GM19238 (cell line): ENCODE measurements at regions not wholly inside any gene's neighbourhood (a gene's known extent, or its start where the extent isn't known, plus 50 kb on each side); places are given as distances from the start of the nearest gene placed in this dataset.

Experiments used
- DNase-seq: peaks from one replicate; pipeline ENCODE4 v3.0.0; 2011; ENCODE audit warnings: low spot score; ENCODE audit not compliant: insufficient read length

DNA sequence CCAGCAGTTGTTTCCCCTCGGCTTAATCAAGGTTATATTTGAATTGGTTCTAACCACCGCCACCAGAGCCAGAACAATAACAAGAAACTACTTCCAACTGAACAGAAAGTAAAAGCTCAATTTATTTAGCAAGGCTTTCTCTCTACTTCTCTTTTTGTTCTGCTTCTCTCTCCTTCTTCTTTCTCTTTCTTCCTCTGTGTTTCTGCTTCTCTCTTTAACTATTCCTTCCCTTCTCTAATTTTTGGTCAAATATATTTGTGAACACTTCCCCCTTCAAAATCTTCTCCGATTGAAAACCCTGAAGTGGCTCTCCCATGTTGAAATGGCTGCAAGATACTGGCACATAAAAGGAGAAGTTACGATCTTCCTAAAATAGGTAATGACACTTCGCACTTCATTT is 1195.9 kb upstream of the PRKX start:
- DNase-seq = no peak

GRCh38 chrX:4905576-4905975 is 1192.1 kb upstream of the PRKX start:
- DNase-seq = no peak

GRCh38 chrX:4881277-4881676 is 1167.8 kb upstream of the PRKX start:
- DNase-seq = no peak

- no peak for DNase-seq
Measured at GRCh38 chrX:4878640-4879039, 1165.2 kb upstream of the PRKX start.

GRCh38 chrX:4876268-4876667 is 1162.8 kb upstream of the PRKX start:
- no peak for DNase-seq

- DNase-seq = no peak
Measured at GRCh38 chrX:4851534-4851933, 1138.1 kb upstream of the PRKX start.

DNA sequence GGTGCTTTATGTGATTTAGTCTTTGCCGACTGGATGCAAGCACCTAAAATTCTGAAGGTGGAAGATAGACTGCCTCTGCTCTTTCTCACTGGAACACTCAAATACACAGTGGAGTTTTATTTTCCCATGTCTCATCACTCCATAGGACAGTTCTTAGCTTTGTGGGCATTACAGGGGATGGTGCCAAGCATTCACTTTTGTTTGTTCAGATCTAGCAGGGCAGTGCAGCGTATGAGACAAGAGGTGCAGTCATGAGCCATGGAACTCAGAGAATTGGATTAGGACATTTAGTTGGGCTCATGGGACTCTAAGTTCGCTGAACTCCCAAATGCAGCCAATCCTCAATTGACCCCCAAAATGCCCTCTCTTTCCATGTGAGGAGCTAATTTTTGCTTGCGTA is 1136.9 kb upstream of the PRKX start:
- no peak for DNase-seq

GRCh38 chrX:4844376-4844775 is 1130.9 kb upstream of the PRKX start:
- no peak for DNase-seq

DNA sequence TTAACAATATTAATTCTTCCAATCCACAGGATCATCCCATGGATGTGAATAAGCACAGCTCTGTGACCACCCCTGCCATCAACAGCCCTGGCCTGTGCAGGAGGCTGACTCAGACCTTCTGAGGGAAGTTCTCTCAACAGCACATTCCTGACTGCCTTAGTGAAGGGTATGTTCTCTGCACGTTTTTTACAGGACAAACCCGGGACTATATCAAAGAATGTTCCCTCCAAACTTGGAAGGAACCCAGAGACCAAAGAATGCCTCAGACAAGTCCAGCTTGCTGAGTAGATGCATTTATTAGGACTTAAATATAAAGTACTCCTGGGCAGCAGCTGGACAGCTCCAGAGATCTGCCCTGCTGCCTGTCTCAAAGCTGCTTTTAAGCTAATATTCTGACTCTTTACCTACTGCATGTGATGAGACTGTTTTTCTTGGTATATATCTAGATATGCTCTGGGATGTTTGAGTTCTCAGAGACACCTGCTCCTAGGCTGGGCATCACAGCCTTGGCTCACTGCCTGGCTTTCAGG is 1127.8 kb upstream of the PRKX start:
- no peak for DNase-seq

- no peak for DNase-seq
Measured at GRCh38 chrX:4831574-4831973, 1118.1 kb upstream of the PRKX start.

GRCh38 chrX:4830880-4831557 is 1117.6 kb upstream of the PRKX start:
- no peak for DNase-seq

GRCh38 chrX:4825550-4825949 is 1112.1 kb upstream of the PRKX start:
- DNase-seq = no peak

DNA sequence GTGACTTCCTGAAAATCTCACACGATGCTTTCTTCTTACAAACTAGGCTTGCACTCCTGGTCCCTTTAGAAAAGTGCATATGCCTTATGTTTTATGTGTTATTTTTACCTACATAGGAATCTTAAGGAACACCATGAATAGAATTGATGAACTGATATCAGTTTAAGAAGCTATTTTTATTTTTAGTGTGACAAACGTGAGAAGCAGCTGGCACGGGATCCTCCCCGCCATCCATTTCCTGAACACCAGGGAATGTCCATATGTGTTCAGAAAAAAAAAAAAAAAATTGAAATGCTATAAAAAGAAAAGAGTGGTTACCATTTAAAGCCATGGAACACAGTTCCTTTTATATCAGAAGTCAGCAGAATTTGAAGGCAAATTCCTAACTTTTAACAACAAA is 1096.1 kb upstream of the PRKX start:
- no peak for DNase-seq

DNA sequence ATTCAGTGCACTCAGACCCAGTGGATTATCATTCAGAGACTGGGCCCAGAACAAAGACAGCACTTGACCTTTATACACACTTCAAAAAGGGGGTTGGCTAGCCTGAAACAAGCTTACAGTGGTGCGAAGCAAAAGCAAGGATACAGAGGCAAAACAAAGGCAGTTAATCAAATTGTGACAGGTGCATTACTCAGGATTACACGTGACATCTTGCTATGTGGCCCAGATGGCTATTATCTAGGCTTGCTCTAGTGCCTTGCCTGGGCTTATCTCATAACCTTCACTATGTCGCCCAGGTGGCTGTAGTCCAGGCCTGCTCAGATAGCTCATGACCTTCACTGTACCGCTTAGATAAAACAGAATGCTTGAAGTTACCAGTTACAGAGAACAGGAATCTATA is 1092.1 kb upstream of the PRKX start:
- no peak for DNase-seq

GRCh38 chrX:4800756-4801155 is 1087.3 kb upstream of the PRKX start:
- no peak for DNase-seq

GRCh38 chrX:4787971-4788370 is 1074.5 kb upstream of the PRKX start:
- no peak for DNase-seq

DNA sequence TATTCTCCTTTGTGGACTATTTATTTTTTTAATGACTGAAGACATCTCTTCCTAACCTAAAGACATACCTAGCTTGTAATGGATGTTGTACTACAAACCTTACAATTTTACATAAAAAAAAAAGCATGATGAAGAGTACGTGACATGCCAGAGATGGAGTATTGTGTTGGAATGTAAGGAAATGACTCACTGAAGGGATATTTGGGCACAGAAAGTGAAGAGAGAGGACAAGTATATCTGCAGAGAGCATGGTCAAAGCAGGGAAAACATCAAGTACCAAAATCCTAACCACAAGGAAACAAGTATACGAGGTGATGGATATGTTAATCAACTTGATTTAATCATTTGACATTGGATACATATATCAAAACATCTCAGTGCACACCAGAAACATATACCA is 1051.4 kb upstream of the PRKX start:
- DNase-seq = no peak

DNA sequence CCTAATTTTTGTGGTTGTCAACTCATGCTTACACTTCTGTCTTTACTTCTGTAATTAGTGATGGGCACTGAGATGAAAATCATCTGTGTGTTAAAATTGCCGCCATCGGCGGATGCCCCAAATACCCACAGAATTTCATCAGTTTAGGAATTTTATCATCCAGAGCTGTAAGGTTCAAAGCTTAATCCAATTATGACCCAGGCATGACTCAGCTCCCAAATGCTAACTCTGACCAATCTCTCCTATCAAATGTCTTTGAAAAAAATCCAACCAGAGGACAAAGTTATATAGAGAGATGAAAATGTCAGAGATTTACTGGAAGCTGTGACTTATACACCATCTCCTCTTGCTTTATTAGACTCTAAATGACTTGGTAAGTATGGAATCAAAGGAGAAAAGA is 1048.7 kb upstream of the PRKX start:
- DNase-seq = no peak

- no peak for DNase-seq
Measured at GRCh38 chrX:4754878-4755604, 1041.6 kb upstream of the PRKX start.

- no peak for DNase-seq
Measured at GRCh38 chrX:4741024-4741423, 1027.6 kb upstream of the PRKX start.

- DNase-seq = no peak
Measured at GRCh38 chrX:4735299-4735698, 1021.9 kb upstream of the PRKX start.

DNA sequence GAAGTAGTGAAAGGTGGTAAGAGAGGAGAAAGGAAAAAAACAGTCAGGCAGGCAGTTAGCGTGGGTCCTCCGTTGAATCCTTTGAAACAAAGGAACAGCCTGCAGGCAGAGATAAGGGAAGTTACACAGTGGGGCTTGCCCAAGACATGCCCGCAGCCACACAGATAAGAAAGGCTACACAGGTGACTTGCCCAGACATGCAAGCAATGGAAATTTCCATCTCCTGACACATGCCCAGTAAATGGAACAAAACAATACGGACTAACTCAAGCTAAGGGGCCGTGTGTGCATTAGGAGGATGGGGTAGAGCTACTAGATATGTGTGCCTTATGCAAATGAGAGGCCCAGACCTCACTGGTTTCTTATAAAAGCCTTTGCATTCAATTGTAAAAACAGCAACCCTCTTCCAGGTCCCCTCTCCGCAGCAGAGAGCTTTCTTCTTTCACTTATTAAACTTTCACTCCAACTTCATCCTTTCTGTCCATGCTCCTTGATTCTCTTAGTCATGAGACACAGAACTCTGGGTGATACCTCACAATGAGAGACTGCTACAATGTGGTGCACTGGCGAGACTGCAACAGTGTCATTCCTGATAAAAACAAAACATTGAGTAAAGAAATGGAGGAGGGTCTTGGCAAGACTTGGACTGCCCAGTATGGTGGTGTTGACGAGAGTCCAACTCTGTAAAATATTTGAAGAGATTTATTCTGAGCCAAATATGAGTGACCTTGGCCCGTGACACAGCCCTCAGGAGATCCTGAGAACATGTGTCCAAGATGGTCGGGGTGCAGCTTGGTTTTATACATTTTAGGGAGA is 997.4 kb upstream of the PRKX start:
- DNase-seq = no peak
